Liver (tissue), 8 donors: ENCODE measurements at regions not wholly inside any gene's neighbourhood (a gene's known extent, or its start where the extent isn't known, plus 50 kb on each side); places are given as distances from the start of the nearest gene placed in this dataset.

Experiments
- DNase-seq: peaks from one replicate; pipeline ENCODE4 v3.0.0-alpha.2; 2017; ENCODE audit warnings: low spot score
- H3K27ac ChIP-seq, 2 donors: one replicate each; pipeline ENCODE4 v1.7.0; 2013; ENCODE audit warnings: inconsistent platforms in 2 of 2, low read length in 2 of 2, control low read depth in 1 of 2, low read depth in 1 of 2, mild to moderate bottlenecking in 1 of 2
- H3K27me3 ChIP-seq, 4 donors: one replicate each; pipeline versions ENCODE4 v1.6.1 to v1.7.0; 2013; ENCODE audit warnings: low read length in 3 of 4, inconsistent platforms in 1 of 4, mild to moderate bottlenecking in 1 of 4, moderate library complexity in 1 of 4; ENCODE audit not compliant: control insufficient read depth in 4 of 4, insufficient read depth in 4 of 4
- H3K36me3 ChIP-seq, 4 donors: one replicate each; pipeline versions ENCODE4 v1.6.1 to v1.7.0; 2013; ENCODE audit warnings: low read length in 3 of 4, mild to moderate bottlenecking in 3 of 4, low read depth in 1 of 4, moderate library complexity in 1 of 4; ENCODE audit not compliant: control insufficient read depth in 4 of 4, insufficient read depth in 3 of 4
- H3K4me1 ChIP-seq, 4 donors: one replicate each; pipeline versions ENCODE4 v1.6.1 to v1.7.0; 2013; ENCODE audit warnings: low read length in 3 of 4, mild to moderate bottlenecking in 3 of 4, moderate library complexity in 1 of 4; ENCODE audit not compliant: control insufficient read depth in 4 of 4, insufficient read depth in 4 of 4
- H3K4me3 ChIP-seq, 3 donors: one replicate each; pipeline versions ENCODE4 v1.6.1 to v1.7.0; 2013; ENCODE audit warnings: low read length in 3 of 3, control low read depth in 1 of 3, low read depth in 1 of 3, mild to moderate bottlenecking in 1 of 3
- H3K9ac ChIP-seq, 2 donors: one replicate each; pipeline ENCODE4 v1.7.0; 2013; ENCODE audit warnings: low read length in 2 of 2, mild to moderate bottlenecking in 2 of 2, moderate library complexity in 2 of 2, control low read depth in 1 of 2, low read depth in 1 of 2
- H3K9me3 ChIP-seq, 4 donors: one replicate each; pipeline versions ENCODE4 v1.6.1 to v1.7.0; 2013; ENCODE audit warnings: low read length in 3 of 4; ENCODE audit not compliant: control insufficient read depth in 4 of 4
- EGR1 ChIP-seq, 2 donors: IDR thresholded peaks; 2 replicates each; pipeline ENCODE4 v1.6.1; 2016 to 2018; ENCODE audit warnings: antibody characterized with exemption in 2 of 2, low read depth in 2 of 2
- FOXA2 ChIP-seq: IDR thresholded peaks from 2 replicates; pipeline ENCODE4 v1.6.1; 2016; ENCODE audit warnings: antibody characterized with exemption
- GABPA ChIP-seq, 2 donors: IDR thresholded peaks in 1 of 2; conservative IDR thresholded peaks in 1 of 2; 2 replicates each; pipeline ENCODE4 v1.6.1; 2016; ENCODE audit warnings: antibody characterized with exemption in 2 of 2, mild to moderate bottlenecking in 1 of 2, moderate library complexity in 1 of 2
- HNF4A ChIP-seq, 2 donors: conservative IDR thresholded peaks; 2 replicates each; pipeline ENCODE4 v1.6.1; 2016; ENCODE audit warnings: antibody characterized with exemption in 2 of 2, mild to moderate bottlenecking in 2 of 2
- HNF4G ChIP-seq: IDR thresholded peaks from 2 replicates; pipeline ENCODE4 v1.6.1; 2016; ENCODE audit warnings: antibody characterized with exemption
- JUND ChIP-seq, 2 donors: IDR thresholded peaks; 2 replicates each; pipeline ENCODE4 v1.6.1; 2016; ENCODE audit warnings: antibody characterized with exemption in 2 of 2
- NR2F2 ChIP-seq: IDR thresholded peaks from 2 replicates; pipeline ENCODE4 v1.6.1; 2016; ENCODE audit warnings: antibody characterized with exemption
- RAD21 ChIP-seq, 2 donors: IDR thresholded peaks; 2 replicates each; pipeline ENCODE4 v1.6.1; 2016; ENCODE audit warnings: antibody characterized with exemption in 2 of 2, mild to moderate bottlenecking in 2 of 2
- RXRA ChIP-seq, 2 donors: IDR thresholded peaks; 2 replicates each; pipeline ENCODE4 v1.6.1; 2017 to 2018; ENCODE audit warnings: antibody characterized with exemption in 2 of 2, mild to moderate bottlenecking in 1 of 2
- SP1 ChIP-seq: IDR thresholded peaks from 2 replicates; pipeline ENCODE4 v1.6.1; 2018; ENCODE audit warnings: antibody characterized with exemption, mild to moderate bottlenecking
- YY1 ChIP-seq: IDR thresholded peaks from 2 replicates; pipeline ENCODE4 v1.6.1; 2016; ENCODE audit warnings: antibody characterized with exemption, mild to moderate bottlenecking
- whole genome bisulfite sequencing: extraction: QIAGEN DNeasy Blood & Tissue Kit; methylation state at CpG from one replicate; pipeline ENCODE4 v1.1.7; 2013; 5-methylcytosine and 5-hydroxymethylcytosine counted together
- TF ChIP-seq, protein P1 (sequence below): IDR thresholded peaks from 2 replicates; pipeline ENCODE4 v1.6.1; 2016; ENCODE audit warnings: antibody characterized with exemption
- TF ChIP-seq, protein P2 (sequence below): IDR thresholded peaks from 2 replicates; pipeline ENCODE4 v1.6.1; 2016; ENCODE audit warnings: antibody characterized with exemption, mild to moderate bottlenecking
- TF ChIP-seq, protein P3 (sequence below): IDR thresholded peaks from 2 replicates; pipeline ENCODE4 v1.6.1; 2016; ENCODE audit warnings: antibody characterized with exemption
- TF ChIP-seq, protein P4 (sequence below): IDR thresholded peaks from 2 replicates; pipeline ENCODE4 v1.6.1; 2016; ENCODE audit warnings: antibody characterized with exemption
- TF ChIP-seq, protein P5 (sequence below): fragments of 150-350 bp; IDR thresholded peaks from 2 replicates; pipeline ENCODE4 v1.5.1; 2017; ENCODE audit warnings: improper control_type of control experiment, low read depth, low read length; ENCODE audit not compliant: missing input control
- donor health status: healthy.
- donor health status: healthy.
- donor health status: healthy.
- donor health status: healthy.
- donor health status: healthy.

DNA sequence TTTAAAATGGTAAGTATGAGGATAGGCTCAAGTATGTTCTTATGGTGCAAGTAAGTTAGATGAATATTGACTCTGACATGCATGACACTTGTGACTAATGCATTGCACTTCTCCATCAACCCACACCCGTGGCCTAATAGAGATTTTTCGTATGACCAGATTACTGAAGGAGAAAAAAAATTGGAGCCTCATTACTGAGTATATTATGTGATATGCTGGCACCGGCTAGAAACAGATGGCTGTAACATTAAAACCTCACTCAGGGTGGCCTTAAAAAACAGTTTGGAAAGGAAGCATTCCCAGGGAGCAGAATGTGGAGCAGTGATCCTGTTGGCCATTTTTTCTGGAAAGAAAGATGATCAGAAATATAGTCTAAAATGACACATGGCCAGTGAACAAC lies 766.4 kb downstream of the PRELID2 start:
- Histone ChIP-seq H3K27ac (no peak overlapping the region), H3K9ac (no peak overlapping the region), H3K9me3 (no peaks in the 10 kb centered on the region), H3K27me3 (no peaks in the 10 kb centered on the region), H3K4me1 (no peaks in the 10 kb centered on the region), H3K36me3 (no peaks in the 10 kb centered on the region), H3K4me3 (no peak overlapping the region)
- DNase-seq, result no peak
- TF ChIP-seq, protein P1, sequence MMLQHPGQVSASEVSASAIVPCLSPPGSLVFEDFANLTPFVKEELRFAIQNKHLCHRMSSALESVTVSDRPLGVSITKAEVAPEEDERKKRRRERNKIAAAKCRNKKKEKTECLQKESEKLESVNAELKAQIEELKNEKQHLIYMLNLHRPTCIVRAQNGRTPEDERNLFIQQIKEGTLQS, result no peak
- no peak for TF ChIP-seq RXRA (IDR thresholded peaks at IDR 0.05)
- TF ChIP-seq, protein P2, sequence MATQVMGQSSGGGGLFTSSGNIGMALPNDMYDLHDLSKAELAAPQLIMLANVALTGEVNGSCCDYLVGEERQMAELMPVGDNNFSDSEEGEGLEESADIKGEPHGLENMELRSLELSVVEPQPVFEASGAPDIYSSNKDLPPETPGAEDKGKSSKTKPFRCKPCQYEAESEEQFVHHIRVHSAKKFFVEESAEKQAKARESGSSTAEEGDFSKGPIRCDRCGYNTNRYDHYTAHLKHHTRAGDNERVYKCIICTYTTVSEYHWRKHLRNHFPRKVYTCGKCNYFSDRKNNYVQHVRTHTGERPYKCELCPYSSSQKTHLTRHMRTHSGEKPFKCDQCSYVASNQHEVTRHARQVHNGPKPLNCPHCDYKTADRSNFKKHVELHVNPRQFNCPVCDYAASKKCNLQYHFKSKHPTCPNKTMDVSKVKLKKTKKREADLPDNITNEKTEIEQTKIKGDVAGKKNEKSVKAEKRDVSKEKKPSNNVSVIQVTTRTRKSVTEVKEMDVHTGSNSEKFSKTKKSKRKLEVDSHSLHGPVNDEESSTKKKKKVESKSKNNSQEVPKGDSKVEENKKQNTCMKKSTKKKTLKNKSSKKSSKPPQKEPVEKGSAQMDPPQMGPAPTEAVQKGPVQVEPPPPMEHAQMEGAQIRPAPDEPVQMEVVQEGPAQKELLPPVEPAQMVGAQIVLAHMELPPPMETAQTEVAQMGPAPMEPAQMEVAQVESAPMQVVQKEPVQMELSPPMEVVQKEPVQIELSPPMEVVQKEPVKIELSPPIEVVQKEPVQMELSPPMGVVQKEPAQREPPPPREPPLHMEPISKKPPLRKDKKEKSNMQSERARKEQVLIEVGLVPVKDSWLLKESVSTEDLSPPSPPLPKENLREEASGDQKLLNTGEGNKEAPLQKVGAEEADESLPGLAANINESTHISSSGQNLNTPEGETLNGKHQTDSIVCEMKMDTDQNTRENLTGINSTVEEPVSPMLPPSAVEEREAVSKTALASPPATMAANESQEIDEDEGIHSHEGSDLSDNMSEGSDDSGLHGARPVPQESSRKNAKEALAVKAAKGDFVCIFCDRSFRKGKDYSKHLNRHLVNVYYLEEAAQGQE, result no peak
- TF ChIP-seq YY1, result no peak
- TF ChIP-seq NR2F2, result no peak
- no peak for TF ChIP-seq FOXA2
- TF ChIP-seq, protein P3, sequence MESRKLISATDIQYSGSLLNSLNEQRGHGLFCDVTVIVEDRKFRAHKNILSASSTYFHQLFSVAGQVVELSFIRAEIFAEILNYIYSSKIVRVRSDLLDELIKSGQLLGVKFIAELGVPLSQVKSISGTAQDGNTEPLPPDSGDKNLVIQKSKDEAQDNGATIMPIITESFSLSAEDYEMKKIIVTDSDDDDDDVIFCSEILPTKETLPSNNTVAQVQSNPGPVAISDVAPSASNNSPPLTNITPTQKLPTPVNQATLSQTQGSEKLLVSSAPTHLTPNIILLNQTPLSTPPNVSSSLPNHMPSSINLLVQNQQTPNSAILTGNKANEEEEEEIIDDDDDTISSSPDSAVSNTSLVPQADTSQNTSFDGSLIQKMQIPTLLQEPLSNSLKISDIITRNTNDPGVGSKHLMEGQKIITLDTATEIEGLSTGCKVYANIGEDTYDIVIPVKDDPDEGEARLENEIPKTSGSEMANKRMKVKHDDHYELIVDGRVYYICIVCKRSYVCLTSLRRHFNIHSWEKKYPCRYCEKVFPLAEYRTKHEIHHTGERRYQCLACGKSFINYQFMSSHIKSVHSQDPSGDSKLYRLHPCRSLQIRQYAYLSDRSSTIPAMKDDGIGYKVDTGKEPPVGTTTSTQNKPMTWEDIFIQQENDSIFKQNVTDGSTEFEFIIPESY, result no peak
- TF ChIP-seq HNF4G, result no peak
- TF ChIP-seq HNF4A (conservative IDR thresholded peaks at IDR 0.05), result no peak
- TF ChIP-seq JUND (IDR thresholded peaks at IDR 0.05), result no peak
- TF ChIP-seq, protein P4, sequence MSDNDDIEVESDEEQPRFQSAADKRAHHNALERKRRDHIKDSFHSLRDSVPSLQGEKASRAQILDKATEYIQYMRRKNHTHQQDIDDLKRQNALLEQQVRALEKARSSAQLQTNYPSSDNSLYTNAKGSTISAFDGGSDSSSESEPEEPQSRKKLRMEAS, result no peak
- TF ChIP-seq EGR1 (IDR thresholded peaks at IDR 0.05; ENCODE audit: low read depth in 2 of 2), result no peak
- TF ChIP-seq GABPA (IDR thresholded peaks at IDR 0.05 in 1 of 2, conservative IDR thresholded peaks at IDR 0.05 in 1 of 2), result no peak
- no peak for TF ChIP-seq SP1
- TF ChIP-seq RAD21 (IDR thresholded peaks at IDR 0.05), result no peak
- TF ChIP-seq, protein P5, sequence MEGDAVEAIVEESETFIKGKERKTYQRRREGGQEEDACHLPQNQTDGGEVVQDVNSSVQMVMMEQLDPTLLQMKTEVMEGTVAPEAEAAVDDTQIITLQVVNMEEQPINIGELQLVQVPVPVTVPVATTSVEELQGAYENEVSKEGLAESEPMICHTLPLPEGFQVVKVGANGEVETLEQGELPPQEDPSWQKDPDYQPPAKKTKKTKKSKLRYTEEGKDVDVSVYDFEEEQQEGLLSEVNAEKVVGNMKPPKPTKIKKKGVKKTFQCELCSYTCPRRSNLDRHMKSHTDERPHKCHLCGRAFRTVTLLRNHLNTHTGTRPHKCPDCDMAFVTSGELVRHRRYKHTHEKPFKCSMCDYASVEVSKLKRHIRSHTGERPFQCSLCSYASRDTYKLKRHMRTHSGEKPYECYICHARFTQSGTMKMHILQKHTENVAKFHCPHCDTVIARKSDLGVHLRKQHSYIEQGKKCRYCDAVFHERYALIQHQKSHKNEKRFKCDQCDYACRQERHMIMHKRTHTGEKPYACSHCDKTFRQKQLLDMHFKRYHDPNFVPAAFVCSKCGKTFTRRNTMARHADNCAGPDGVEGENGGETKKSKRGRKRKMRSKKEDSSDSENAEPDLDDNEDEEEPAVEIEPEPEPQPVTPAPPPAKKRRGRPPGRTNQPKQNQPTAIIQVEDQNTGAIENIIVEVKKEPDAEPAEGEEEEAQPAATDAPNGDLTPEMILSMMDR, result no peak
- 84% methylated on average over 3 of the region's 3 CpGs for WGBS
